HL-60 (cell line): ENCODE measurements at regions not wholly inside any gene's neighbourhood (a gene's known extent, or its start where the extent isn't known, plus 50 kb on each side); places are given as distances from the start of the nearest gene placed in this dataset.

Experiments
- DNase-seq, 2 experiments: peaks; one replicate each; pipeline ENCODE4 v3.0.0-alpha.2; 2010 to 2020; ENCODE audit warnings: low read depth in 1 of 2, low spot score in 1 of 2
- H3K27ac ChIP-seq: fragments of 250-450 bp; sonication (Bioruptor Pico); replicated peaks from 2 replicates; pipeline ENCODE4 v1.5.1; 2020; ENCODE audit warnings: mild to moderate bottlenecking, moderate library complexity
- H3K27me3 ChIP-seq: fragments of 250-450 bp; sonication (Bioruptor Pico); 2 replicates; pipeline ENCODE4 v1.5.1; 2021; ENCODE audit warnings: mild to moderate bottlenecking, moderate library complexity; ENCODE audit not compliant: insufficient read depth, poor library complexity, severe bottlenecking
- H3K4me3 ChIP-seq: replicated peaks from 2 replicates; pipeline ENCODE4 v1.5.1; 2011; ENCODE audit warnings: mild to moderate bottlenecking, control low read depth, low read length; ENCODE audit not compliant: insufficient read depth
- GABPA ChIP-seq: IDR thresholded peaks from 2 replicates; pipeline ENCODE4 v1.6.1; 2012; ENCODE audit warnings: low read depth
- POLR2AphosphoS5 ChIP-seq: IDR thresholded peaks from 2 replicates; pipeline ENCODE4 v1.6.1; 2012; ENCODE audit warnings: low read depth
- REST ChIP-seq: IDR thresholded peaks from 2 replicates; pipeline ENCODE4 v1.6.1; 2012; ENCODE audit warnings: low read depth; ENCODE audit not compliant: insufficient replicate concordance
- SPI1 ChIP-seq: IDR thresholded peaks from 2 replicates; pipeline ENCODE4 v1.6.1; 2012; ENCODE audit warnings: low read depth, mild to moderate bottlenecking, borderline replicate concordance
- TF ChIP-seq, protein P1 (sequence below): IDR thresholded peaks from one replicate; pipeline ENCODE4 v1.5.1; 2011; ENCODE audit warnings: low read length, control low read depth, inconsistent platforms; ENCODE audit not compliant: insufficient read depth

DNA sequence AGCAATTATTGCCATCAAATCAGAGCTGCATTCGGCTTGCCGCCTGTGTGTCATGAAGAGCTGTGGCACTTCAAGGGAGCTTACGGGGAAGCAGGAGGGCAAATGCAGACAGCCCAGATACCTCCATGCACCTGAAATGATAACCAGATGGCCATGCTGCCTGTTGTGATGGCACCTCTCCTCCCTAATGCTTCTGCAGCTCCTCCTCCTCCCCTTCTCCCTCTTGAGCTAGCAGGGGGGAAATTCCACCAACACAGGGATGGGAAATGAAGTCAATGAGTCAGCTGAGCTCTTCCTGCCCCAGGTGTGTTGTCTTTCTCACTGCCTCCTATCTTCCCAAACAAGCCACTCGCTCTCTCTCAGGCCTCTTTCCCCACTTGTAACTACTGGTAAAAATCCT lies 565.0 kb downstream of the BCOR start:
- Histone ChIP-seq H3K27ac (no peak overlapping the region), H3K4me3 (no peak overlapping the region), H3K27me3 (no peaks in the 10 kb centered on the region)
- no peak for TF ChIP-seq GABPA
- no peak for TF ChIP-seq REST
- TF ChIP-seq POLR2AphosphoS5, result no peak
- no peak for TF ChIP-seq SPI1
- TF ChIP-seq, protein P1, sequence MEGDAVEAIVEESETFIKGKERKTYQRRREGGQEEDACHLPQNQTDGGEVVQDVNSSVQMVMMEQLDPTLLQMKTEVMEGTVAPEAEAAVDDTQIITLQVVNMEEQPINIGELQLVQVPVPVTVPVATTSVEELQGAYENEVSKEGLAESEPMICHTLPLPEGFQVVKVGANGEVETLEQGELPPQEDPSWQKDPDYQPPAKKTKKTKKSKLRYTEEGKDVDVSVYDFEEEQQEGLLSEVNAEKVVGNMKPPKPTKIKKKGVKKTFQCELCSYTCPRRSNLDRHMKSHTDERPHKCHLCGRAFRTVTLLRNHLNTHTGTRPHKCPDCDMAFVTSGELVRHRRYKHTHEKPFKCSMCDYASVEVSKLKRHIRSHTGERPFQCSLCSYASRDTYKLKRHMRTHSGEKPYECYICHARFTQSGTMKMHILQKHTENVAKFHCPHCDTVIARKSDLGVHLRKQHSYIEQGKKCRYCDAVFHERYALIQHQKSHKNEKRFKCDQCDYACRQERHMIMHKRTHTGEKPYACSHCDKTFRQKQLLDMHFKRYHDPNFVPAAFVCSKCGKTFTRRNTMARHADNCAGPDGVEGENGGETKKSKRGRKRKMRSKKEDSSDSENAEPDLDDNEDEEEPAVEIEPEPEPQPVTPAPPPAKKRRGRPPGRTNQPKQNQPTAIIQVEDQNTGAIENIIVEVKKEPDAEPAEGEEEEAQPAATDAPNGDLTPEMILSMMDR, result no peak
- DNase-seq, result no peak

GRCh38 chrX:39534949-39535348 lies 562.8 kb downstream of the BCOR start:
- DNase-seq, result no peak
- H3K4me3 ChIP-seq, result no peak overlapping the region
- H3K27ac ChIP-seq, result no peak overlapping the region
- TF ChIP-seq GABPA (no peak), POLR2AphosphoS5 (no peak), SPI1 (no peak), REST (no peak)
- TF ChIP-seq, protein P1, result no peak
- H3K27me3 ChIP-seq, result no peaks in the 10 kb centered on the region

DNA sequence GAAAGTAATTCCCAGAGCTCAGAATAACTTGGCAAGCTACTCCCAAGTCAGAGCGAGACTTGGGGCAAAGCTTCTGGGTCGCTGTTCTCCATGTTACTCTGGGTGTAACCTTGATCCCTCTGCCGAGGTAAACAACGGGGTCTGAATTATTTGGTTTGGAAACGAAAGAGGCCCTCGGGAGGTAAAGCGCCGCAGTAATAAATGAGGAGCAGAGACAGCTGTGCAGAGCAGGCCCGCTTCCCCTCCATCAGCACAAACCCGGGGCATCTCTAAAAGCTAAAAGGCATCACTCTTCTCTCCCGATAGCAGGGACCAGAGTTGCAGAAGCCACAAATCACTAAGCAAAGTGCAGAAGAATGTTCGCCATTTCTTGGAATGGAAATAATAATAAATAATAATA lies 561.5 kb downstream of the BCOR start:
- no peak for DNase-seq
- Histone ChIP-seq H3K27me3 (no peaks in the 10 kb centered on the region), H3K4me3 (no peak overlapping the region), H3K27ac (no peak overlapping the region)
- no peak for TF ChIP-seq POLR2AphosphoS5
- no peak for TF ChIP-seq SPI1
- no peak for TF ChIP-seq GABPA
- TF ChIP-seq, protein P1, result no peak
- no peak for TF ChIP-seq REST
